Muscle of back (tissue), 3 donors: ENCODE measurements at regions not wholly inside any gene's neighbourhood (a gene's known extent, or its start where the extent isn't known, plus 50 kb on each side); places are given as distances from the start of the nearest gene placed in this dataset.

Experiments
- DNase-seq, 3 donors: peaks; one replicate each; pipeline versions ENCODE4 v3.0.0 to v3.0.0-alpha.2; 2013

DNA sequence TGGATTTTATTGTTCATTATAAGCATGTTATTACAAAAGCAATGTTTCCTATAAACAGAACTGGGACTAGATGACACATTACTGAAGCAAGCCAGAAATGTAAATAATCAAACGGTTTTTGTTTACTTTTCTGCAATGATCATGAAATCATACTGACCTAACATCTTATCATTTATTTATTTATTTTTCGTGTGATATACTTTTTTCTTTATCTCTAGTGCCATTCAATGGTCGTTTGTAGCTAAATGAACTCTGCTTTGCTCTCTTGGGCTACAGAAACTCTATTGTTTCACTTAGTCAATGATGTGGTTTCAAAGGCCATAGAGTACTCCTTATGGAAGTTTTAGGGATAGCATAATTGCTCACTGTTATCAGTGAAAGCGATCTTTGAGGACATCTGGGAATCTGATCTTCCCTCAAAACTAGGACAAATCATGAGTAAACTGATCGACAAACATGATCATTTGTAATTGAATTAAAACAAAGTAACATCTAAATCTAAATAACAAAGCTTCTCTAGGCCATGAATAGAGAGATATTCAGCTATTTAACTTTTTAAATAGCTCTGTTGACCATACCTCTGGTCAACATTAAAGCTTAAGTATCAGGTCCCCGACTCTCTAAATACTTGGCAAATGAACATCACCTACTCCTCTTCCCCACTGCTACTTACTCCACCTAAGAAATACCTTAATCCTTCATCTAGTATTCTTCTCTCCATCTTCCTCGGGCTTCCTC is 933.4 kb downstream of the TFAP2A start:
- DNase-seq, result no peak

DNA sequence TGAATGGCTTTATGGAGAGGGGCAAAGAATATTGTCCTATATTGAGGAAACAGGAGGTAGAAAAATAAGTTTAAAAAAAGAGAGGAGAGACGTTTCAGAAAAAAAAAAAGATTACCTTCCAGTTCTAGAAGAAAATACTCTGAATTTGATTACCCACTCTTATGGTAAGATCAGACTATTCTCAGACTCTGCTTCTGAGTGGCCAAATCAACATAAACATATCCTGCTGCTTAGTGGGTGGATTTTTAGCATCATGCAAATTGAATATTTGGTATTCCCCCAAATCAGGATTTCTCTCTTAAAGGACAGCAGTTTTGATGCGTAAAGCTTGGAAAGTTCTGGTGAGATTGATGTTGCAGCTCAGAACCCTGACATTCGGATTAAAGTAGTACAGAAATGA is 946.6 kb downstream of the TFAP2A start:
- no peak for DNase-seq

GRCh38 chr6:9467741-9468140 is 947.1 kb downstream of the TFAP2A start:
- peak in 1 of 3 donors; percentile 21 for DNase-seq

DNA sequence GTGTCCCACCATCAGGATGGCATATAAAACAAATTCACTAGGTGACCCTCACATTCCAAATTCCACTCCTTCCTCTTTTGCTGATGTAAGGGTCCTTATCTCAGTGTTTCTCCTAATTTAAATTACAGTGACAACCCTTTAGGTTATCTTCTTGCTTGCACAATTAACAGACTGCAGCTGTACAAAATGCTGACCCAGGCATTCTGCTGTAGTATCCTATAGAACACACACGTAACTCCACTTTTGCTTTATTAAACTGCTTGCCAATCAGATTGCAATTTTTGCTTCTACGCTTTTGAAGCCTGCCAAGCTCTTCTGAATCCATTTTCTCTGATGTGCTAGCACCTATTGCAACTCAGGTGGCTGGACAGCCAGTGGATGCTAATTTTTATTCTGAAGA is 950.3 kb downstream of the TFAP2A start:
- DNase-seq, result no peak

DNA sequence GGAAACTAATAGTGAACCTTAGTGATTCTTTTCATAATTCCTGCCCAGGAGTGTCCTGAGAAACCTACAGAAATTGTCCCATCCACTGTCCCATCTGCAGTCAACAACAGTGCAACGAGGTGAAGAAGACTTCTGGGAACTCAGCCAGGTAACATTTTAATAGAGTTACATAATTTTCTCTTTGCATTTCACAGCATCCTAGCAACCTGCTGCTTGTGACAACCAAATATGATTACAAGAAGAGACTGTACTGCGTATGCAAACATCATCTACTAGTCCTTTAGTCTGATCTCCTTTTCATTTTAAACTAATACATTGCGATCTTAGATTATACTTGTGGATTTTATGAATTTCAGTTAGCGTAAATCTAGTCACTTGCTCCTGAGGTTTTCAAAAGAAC is 951.6 kb downstream of the TFAP2A start:
- no peak for DNase-seq

- DNase-seq, result no peak
These were observed 953.7 kb downstream of the TFAP2A start for GRCh38 chr6:9461188-9461587.

DNA sequence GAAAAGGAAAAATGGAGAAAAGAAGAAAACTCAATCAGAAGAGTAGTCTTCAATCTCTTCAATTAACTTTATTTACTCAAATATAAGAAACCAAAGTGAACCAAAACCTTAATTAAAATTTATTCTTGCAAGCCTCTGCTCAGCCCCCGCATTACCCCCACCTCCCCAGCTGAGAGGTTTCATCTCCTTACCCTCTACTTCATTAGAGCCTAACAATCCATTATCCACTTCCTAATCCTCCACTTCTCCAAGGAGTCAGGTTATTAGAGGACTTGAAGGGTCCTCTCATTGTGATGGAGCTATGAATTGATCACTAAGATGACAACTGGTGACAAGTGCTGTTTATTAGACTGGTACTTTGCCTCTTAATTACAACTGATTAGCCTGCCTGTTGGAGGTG is 956.5 kb downstream of the TFAP2A start:
- no peak for DNase-seq

DNA sequence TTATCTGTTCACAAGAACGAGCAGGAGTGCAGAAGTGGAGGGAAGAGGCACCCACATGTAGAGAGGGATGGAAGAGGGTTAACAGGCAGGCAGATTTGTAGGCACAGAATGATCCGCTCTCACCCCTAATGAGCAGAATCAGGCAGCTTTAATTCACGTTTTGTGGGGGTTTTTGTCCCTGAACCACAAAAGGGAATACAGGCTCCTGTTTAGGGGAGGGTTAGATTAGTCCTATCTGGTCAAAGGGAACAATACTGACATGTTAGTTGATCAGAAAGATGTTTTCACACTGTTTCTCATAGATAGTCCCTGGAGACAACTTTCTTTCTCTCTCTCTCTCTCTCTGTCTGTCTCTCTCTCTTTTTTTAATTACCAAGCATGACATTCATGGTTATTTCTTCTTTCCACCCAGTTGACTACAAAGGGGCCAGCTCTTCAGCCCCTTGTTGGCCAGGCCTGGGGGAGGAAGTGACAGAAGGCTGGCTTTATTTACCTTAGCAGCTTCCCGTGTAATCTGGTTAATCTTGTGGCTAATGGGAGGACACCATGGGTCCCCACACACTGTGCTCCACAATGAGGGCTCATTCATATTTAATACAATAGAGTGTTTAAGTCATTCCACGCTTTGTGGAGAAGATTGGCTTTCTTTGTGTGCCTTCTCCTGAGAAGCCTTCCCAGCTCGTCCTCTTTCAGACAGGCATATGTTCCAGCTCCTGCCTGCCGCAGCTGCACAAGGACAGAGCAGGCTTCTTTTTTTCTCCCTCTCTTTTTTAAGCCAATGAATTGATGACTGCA is 958.8 kb downstream of the TFAP2A start:
- no peak for DNase-seq

DNA sequence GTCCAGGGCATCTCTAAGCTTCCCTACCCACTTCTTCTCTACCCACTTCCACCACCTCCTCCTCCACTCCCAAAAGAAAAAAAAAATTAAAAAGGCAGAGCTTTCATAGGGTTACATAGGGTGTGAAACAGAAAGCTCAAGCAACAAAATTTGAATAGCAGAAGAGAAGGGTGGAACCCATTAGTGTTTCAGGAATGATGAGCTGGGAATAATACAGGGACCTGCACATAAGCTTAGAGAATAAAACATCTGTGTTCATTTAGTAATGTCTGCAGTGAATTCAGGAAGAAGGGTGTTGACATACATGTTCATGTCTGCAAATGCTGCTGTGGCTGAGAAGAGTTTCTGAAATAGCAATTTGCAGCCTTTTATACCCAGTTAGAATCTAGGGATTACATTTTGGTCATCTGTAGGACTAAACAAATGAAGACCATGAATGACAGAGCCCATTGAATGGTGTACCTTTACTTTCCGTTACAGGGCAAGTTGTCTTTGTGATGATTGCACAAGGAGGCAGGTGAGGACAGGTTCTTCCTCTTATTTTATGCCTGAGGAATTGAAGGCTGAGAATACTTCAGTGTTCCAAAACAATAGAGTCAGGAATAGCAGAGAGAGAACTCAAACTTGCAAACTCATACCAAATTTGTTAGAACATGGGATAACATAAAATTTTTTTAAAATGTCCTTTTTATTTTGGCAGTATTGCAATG is 975.1 kb downstream of the TFAP2A start:
- no peak for DNase-seq

DNA sequence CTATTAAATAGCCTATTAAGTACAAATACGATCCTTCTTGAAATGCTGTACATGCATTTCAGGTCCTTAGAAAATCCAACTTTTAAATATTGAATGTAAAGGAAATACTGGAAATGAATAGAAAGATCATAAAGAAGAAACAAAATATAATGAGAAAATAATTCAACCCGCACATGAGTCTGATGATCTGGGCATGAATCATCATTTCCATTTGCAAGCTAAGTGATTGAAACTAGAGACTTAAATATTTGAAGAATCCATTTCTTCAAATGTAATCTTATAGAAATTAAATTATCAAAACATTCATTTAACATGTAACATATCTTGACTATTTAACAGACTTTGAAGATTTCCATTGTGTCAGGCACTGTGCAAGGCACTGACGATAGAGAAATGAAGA is 977.0 kb downstream of the TFAP2A start:
- no peak for DNase-seq

DNA sequence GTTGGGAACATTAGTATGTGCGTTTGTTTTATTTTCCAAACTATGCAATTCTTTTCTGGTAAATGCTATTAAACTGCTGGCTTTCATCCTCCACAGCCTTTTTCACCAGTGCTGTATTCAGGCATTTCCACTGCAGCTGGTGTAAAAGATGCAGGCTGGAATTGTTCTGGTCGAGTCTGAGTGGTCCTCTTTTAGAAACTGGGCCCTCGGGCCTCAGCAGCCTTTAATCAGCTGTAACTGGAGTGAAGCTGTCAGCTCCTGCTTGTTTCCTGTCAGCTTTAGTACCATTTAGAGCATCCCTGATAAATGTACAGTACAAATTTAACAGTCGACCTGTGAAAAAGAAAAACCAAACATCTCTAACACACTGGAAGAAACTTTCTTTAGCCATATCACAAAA is 979.6 kb downstream of the TFAP2A start:
- DNase-seq, result no peak

- DNase-seq, result no peak
These were observed 982.9 kb downstream of the TFAP2A start for GRCh38 chr6:9431945-9432344.

GRCh38 chr6:9428421-9429172 is 986.3 kb downstream of the TFAP2A start:
- DNase-seq, result no peak

GRCh38 chr6:9422138-9422537 is 986.8 kb upstream of the SLC35B3 start:
- no peak for DNase-seq

- DNase-seq, result no peak
These were observed 985.1 kb upstream of the SLC35B3 start for GRCh38 chr6:9420316-9421015.

DNA sequence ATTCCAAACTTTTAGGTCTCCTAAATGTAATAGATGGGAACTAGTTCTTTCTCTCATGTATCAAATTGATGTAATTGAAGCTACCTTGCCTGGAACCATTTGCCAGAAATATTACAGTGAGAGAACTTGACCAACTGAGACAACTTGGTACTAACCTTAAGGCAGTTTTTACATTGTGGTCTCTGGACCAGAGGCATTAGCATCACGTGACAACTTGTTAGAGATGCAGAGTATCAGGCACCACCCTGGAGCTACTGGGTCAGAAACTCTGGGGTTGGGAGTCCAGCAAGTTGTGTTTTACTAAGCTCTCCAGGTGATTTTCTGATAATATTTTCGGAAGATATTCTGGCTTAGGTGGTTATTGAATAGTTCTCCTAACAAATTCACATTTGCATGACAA is 982.1 kb upstream of the SLC35B3 start:
- no peak for DNase-seq

DNA sequence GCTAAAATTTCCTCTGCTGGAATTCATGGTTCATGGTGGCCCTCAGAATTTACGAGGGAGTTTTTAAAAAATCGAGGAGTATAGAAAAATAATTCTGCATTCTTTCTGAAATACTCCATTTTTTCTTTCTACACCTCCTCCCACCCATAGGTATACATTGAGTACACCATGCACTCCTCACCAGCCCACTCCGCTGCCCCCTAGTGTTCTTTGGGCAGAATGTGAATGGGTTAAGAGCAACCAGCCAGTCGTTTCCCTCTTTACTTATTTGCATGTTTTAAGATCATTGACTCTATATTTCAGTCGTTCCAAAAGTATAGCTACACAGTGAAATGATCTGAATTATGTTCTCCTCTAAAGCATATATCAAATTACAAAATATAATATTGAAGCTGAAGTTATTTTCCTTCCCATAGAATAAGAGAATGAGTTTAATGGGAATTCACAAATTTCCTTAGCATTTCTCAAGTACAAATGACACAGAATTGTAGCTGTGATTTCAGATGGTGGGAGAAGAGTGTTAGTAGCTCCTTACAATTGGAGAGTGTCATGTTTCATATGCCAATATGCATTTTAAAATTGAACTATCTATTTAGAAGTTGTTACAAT is 977.7 kb upstream of the SLC35B3 start:
- DNase-seq, result no peak

GRCh38 chr6:9409126-9409525 is 973.8 kb upstream of the SLC35B3 start:
- DNase-seq, result no peak

DNA sequence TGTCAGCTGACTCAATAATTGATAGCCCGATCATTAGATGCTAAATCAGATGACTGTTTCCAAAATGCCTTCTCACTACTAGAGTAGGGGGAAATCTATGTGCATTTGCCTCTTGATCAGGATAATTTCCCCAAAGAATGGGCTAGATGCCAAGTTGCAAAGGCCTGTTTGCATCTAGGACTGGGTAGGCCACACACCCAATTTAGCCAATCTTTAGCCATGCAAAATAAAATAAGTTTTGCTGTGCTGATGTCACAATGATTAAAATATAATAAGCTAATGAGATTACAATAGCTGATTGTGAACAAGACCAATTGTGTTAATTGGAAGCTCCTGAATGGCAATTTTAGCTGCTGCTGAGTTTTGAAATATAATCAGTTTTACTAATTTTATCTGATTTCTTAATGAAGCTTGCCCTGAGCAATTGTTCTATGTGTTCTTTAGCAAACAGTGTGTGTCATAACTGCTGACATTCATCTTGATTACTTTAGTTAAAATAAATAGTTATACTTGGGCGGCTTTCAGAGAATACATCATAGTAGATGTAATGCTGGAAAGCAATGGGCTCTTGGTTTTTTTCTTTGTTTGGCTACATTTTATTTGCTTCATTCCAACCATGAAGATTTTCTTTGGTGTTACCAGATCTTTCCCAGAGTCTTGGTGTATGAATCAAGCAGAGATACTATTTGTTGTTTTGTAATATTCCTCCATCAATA is 973.2 kb upstream of the SLC35B3 start:
- no peak for DNase-seq

DNA sequence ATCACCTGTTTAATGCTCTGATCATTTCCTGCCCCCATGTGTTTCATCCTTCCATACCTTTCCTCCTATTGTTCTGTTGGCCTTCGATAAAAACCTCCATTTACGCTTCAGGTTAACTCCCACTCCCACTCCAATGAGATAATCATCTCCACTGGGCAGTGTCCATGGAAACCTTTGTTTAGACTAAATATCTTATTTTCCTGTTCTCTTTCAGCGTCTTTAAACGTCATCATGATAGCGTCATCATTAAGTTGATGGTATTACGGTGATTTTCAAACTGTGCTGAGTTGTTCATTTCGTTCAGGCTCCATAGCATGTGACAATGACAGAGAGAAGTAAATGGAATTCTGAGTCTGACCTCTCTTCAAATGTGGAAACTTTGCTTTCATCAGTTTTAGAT is 970.5 kb upstream of the SLC35B3 start:
- no peak for DNase-seq
